ENCODE measurements at regions not wholly inside any gene's neighbourhood (a gene's known extent, or its start where the extent isn't known, plus 50 kb on each side); places are given as distances from the start of the nearest gene placed in this dataset.
A peak's percentile ranks its signal among the peaks of the same experiment; 100 is the strongest.
"Not testable (repeated sequence)": the region's sequence is repeated elsewhere in the genome, so short reads cannot be mapped to it uniquely, and the experiment has no call there.

- no peak for DNase-seq
Observed at GRCh38 chr1:218494449-218494852, 149.3 kb downstream of the TGFB2 start.

- DNase-seq, result no peak
Observed at GRCh38 chr1:218495931-218496330, 150.8 kb downstream of the TGFB2 start.

GRCh38 chr1:218496561-218496960, 151.4 kb downstream of the TGFB2 start:
- no peak for DNase-seq

GRCh38 chr1:218498056-218498938, 153.2 kb downstream of the TGFB2 start:
- no peak for DNase-seq

GRCh38 chr1:218499011-218499691, 154.0 kb downstream of the TGFB2 start:
- DNase-seq, result no peak

GRCh38 chr1:218499911-218500310, 154.8 kb downstream of the TGFB2 start:
- DNase-seq, result no peak

GRCh38 chr1:218501161-218501560, 156.0 kb downstream of the TGFB2 start:
- DNase-seq, result peak; percentile 94 to 95

GRCh38 chr1:218502383-218502782, 157.2 kb downstream of the TGFB2 start:
- DNase-seq, result no peak

GRCh38 chr1:218503102-218503501, 158.0 kb downstream of the TGFB2 start:
- no peak for DNase-seq

- no peak for DNase-seq
Observed at GRCh38 chr1:218507355-218508002, 162.3 kb downstream of the TGFB2 start.

- no peak for DNase-seq
Observed at GRCh38 chr1:218510153-218510772, 165.1 kb downstream of the TGFB2 start.

- no peak for DNase-seq
Observed at GRCh38 chr1:218513328-218513727, 168.2 kb downstream of the TGFB2 start.

- DNase-seq, result no peak
Observed at GRCh38 chr1:218514689-218515088, 169.6 kb downstream of the TGFB2 start.

GRCh38 chr1:218516526-218516925, 171.4 kb downstream of the TGFB2 start:
- no peak for DNase-seq

- no peak for DNase-seq
Observed at GRCh38 chr1:218517459-218517858, 172.3 kb downstream of the TGFB2 start.

GRCh38 chr1:218518216-218518740, 173.1 kb downstream of the TGFB2 start:
- DNase-seq, result no peak

- DNase-seq, result not testable (repeated sequence)
Observed at GRCh38 chr1:218520646-218521045, 175.5 kb downstream of the TGFB2 start.

GRCh38 chr1:218521414-218522169, 176.5 kb downstream of the TGFB2 start:
- DNase-seq, result peak; percentile 18 to 52

- no peak for DNase-seq
Observed at GRCh38 chr1:218524526-218524925, 179.4 kb downstream of the TGFB2 start.

- DNase-seq, result no peak
Observed at GRCh38 chr1:218525031-218525430, 179.9 kb downstream of the TGFB2 start.

GRCh38 chr1:218525451-218526197, 180.5 kb downstream of the TGFB2 start:
- peak in 1 of 2 experiments; percentile 32 for DNase-seq
